ENCODE measurements at regions not wholly inside any gene's neighbourhood (a gene's known extent, or its start where the extent isn't known, plus 50 kb on each side); places are given as distances from the start of the nearest gene placed in this dataset.

DNA sequence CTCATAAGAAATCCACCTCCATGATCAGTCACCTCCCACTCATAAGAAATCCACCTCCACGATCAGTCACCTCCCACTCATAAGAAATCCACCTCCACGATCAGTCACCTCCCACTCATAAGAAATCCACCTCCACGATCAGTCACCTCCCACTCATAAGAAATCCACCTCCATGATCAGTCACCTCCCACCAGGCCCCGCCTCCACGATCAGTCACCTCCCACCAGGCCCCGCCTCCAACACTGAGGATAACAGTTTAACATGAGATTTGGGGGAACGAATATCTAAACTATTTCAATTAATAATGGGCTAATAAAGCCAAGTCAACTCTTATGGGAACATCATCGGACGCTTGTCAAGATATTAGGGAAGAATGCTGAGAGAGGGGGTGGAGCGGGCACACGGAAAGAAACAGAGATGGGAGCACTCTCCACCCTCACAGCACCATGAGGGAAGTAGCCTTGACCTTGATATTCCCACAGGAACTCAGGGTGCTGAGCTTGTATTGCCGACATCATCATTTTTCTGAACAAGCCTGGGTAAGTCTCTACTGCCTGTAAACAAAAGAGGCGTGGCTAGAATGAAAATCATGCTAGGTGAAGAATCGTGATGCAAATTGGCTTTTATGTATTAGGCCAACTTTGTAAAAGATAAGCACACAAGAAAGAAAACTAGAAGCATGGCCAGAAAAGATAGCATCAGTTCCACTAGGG lies 303.5 kb upstream of the KLF6 start:
- TF ChIP-seq, protein P1, sequence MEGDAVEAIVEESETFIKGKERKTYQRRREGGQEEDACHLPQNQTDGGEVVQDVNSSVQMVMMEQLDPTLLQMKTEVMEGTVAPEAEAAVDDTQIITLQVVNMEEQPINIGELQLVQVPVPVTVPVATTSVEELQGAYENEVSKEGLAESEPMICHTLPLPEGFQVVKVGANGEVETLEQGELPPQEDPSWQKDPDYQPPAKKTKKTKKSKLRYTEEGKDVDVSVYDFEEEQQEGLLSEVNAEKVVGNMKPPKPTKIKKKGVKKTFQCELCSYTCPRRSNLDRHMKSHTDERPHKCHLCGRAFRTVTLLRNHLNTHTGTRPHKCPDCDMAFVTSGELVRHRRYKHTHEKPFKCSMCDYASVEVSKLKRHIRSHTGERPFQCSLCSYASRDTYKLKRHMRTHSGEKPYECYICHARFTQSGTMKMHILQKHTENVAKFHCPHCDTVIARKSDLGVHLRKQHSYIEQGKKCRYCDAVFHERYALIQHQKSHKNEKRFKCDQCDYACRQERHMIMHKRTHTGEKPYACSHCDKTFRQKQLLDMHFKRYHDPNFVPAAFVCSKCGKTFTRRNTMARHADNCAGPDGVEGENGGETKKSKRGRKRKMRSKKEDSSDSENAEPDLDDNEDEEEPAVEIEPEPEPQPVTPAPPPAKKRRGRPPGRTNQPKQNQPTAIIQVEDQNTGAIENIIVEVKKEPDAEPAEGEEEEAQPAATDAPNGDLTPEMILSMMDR (conservative IDR thresholded peaks at IDR 0.05; ENCODE audit: low read depth, low read length), result no peak
- no peak for TF ChIP-seq EZH2 (IDR thresholded peaks at IDR 0.05; ENCODE audit: low read length, unreplicated experiment)
- no peak for TF ChIP-seq EZH2phosphoT487 (IDR thresholded peaks at IDR 0.05; ENCODE audit: borderline replicate concordance, low read length)

Measured in PC-3 (cell line).